GM12878 (cell line): ENCODE measurements at regions not wholly inside any gene's neighbourhood (a gene's known extent, or its start where the extent isn't known, plus 50 kb on each side); places are given as distances from the start of the nearest gene placed in this dataset.

Source experiments
- ATAC-seq: fragments of 200-7000 bp; cut with Tn5 transposase; 3 replicates; pipeline ENCODE4 v1.9.1; 2020; ENCODE audit warnings: mild to moderate bottlenecking, moderate library complexity
- BruUV-seq: library from RNA; stranded (reverse); fragments of 400-500 nt; replicated peaks from 2 replicates; lab custom pipeline; 2021; lab: Mats Ljungman, UMichigan
- CTCF ChIA-PET: fragments of 300-600 bp; sonication (Branson Sonifier 250); formaldehyde crosslinking; extraction: SDS; loops from one replicate; lab custom pipeline; 2021; ENCODE audit warnings: inconsistent platforms; lab: Yijun Ruan, JAX
- POLR2A ChIA-PET: fragments of 350-600 bp; formaldehyde crosslinking; extraction: SDS; loops from one replicate; lab custom pipeline; 2021; ENCODE audit warnings: inconsistent platforms; lab: Charles Lee
- RAD21 ChIA-PET: fragments of 300-600 bp; sonication (Branson Sonifier 250); formaldehyde crosslinking; loops from one replicate; lab custom pipeline; 2023; ENCODE audit warnings: antibody characterized with exemption; ENCODE audit not compliant: unreplicated experiment; lab: Charles Lee
- SMC1A ChIA-PET: fragments of 300-600 bp; sonication (Branson Sonifier 250); formaldehyde crosslinking; loops from one replicate; lab custom pipeline; 2023; ENCODE audit not compliant: unreplicated experiment, uncharacterized antibody; lab: Charles Lee
- DNase-seq: peaks from one replicate; pipeline ENCODE4 v3.0.0-alpha.2; 2011; ENCODE audit warnings: low read depth, low spot score
- FAIRE-seq: peaks from 3 replicates; lab custom pipeline; 2011; peaks lifted over from hg19 to GRCh38; lab: Jason Lieb, UNC
- H2AFZ ChIP-seq: 2 replicates; pipeline ENCODE4 v1.6.0; 2011; ENCODE audit warnings: low read depth, low read length, control low read depth; ENCODE audit not compliant: control insufficient read depth
- H3K27ac ChIP-seq: 2 replicates; pipeline ENCODE4 v1.5.1; 2011; ENCODE audit warnings: control low read depth; ENCODE audit not compliant: control insufficient read depth, insufficient read depth
- H3K27me3 ChIP-seq, 2 experiments: replicated peaks in 1 of 2; 2 replicates each; pipeline versions ENCODE4 v1.6.0 to v1.6.1; 2011; ENCODE audit warnings: low read length in 1 of 2; ENCODE audit not compliant: control insufficient read depth in 2 of 2, insufficient read depth in 2 of 2
- H3K36me3 ChIP-seq, 2 experiments: 2 replicates each; pipeline ENCODE4 v1.5.1; 2011; ENCODE audit warnings: low read length in 1 of 2; ENCODE audit not compliant: control insufficient read depth in 2 of 2, insufficient read depth in 2 of 2
- H3K4me1 ChIP-seq: 2 replicates; pipeline ENCODE4 v1.6.1; 2011; ENCODE audit warnings: mild to moderate bottlenecking, low read length, moderate library complexity, mixed read lengths; ENCODE audit not compliant: control insufficient read depth, insufficient read depth
- H3K4me2 ChIP-seq: 2 replicates; pipeline ENCODE4 v1.6.0; 2011; ENCODE audit warnings: control low read depth; ENCODE audit not compliant: control insufficient read depth, insufficient read depth
- H3K4me3 ChIP-seq: fragments of 200-600 bp; sonication (generic); 2 replicates; pipeline ENCODE4 v1.5.1; 2016
- H3K79me2 ChIP-seq: 2 replicates; pipeline ENCODE4 v1.6.0; 2011; ENCODE audit warnings: low read length; ENCODE audit not compliant: control insufficient read depth, insufficient read depth
- H3K9ac ChIP-seq: 2 replicates; pipeline ENCODE4 v1.8.0; 2011; ENCODE audit warnings: low read length, control low read depth, mixed read lengths; ENCODE audit not compliant: control insufficient read depth, insufficient read depth
- H3K9me3 ChIP-seq: replicated peaks from 3 replicates; pipeline ENCODE4 v1.5.1; 2011; ENCODE audit warnings: mild to moderate bottlenecking, low read length; ENCODE audit not compliant: control insufficient read depth, insufficient read depth
- H4K20me1 ChIP-seq: 2 replicates; pipeline ENCODE4 v1.6.0; 2011; ENCODE audit not compliant: control insufficient read depth, insufficient read depth
- ASH2L ChIP-seq: fragments of 300-600, 200-600 bp; sonication (generic); IDR thresholded peaks from 2 replicates; pipeline ENCODE4 v1.6.1; 2017; ENCODE audit warnings: low read depth, mild to moderate bottlenecking, borderline replicate concordance
- ATF7 ChIP-seq: fragments of 450-650 bp; IDR thresholded peaks from 2 replicates; pipeline ENCODE4 v1.6.1; 2016; ENCODE audit warnings: low read depth, mild to moderate bottlenecking
- BCL11A ChIP-seq: IDR thresholded peaks from 2 replicates; pipeline ENCODE4 v1.6.1; 2011; ENCODE audit warnings: low read depth, low read length
- BMI1 ChIP-seq: fragments of 450-650 bp; IDR thresholded peaks from 2 replicates; pipeline ENCODE4 v1.6.1; 2016; ENCODE audit warnings: mild to moderate bottlenecking, moderate library complexity, borderline replicate concordance
- DPF2 ChIP-seq: fragments of 450-650 bp; IDR thresholded peaks from 2 replicates; pipeline ENCODE4 v1.6.1; 2017; ENCODE audit warnings: mild to moderate bottlenecking
- EP300 ChIP-seq, 2 experiments: fragments of 150-350 bp in 1 of 2; IDR thresholded peaks; 2 replicates each; pipeline ENCODE4 v1.6.1; 2011 to 2012; ENCODE audit warnings: low read depth in 2 of 2, low read length in 2 of 2, borderline replicate concordance in 1 of 2, improper control_type of control experiment in 1 of 2, inconsistent platforms in 1 of 2; ENCODE audit not compliant: control insufficient read depth in 1 of 2
- HDGF ChIP-seq: fragments of 450-650 bp; IDR thresholded peaks from 2 replicates; pipeline ENCODE4 v1.6.1; 2016; ENCODE audit warnings: antibody characterized with exemption
- IKZF1 ChIP-seq: fragments of 450-650 bp; conservative IDR thresholded peaks from 2 replicates; pipeline ENCODE4 v1.6.1; 2017; ENCODE audit warnings: antibody characterized with exemption, mild to moderate bottlenecking
- MTA2 ChIP-seq: fragments of 450-650 bp; IDR thresholded peaks from 2 replicates; pipeline ENCODE4 v1.6.1; 2016; ENCODE audit warnings: low read depth, mild to moderate bottlenecking, moderate library complexity
- NFXL1 ChIP-seq: fragments of 450-650 bp; IDR thresholded peaks from 2 replicates; pipeline ENCODE4 v1.6.1; 2017; ENCODE audit warnings: antibody characterized with exemption, mild to moderate bottlenecking, borderline replicate concordance
- NR2F1 ChIP-seq: fragments of 450-650 bp; conservative IDR thresholded peaks from 2 replicates; pipeline ENCODE4 v1.6.1; 2017; ENCODE audit warnings: mild to moderate bottlenecking
- NRF1 ChIP-seq: conservative IDR thresholded peaks from 2 replicates; pipeline ENCODE4 v1.6.1; 2011; ENCODE audit warnings: mild to moderate bottlenecking, low read depth, low read length, improper control_type of control experiment
- RUNX3 ChIP-seq: IDR thresholded peaks from 2 replicates; pipeline ENCODE4 v1.6.1; 2012; ENCODE audit warnings: low read length, inconsistent platforms
- USF1 ChIP-seq: IDR thresholded peaks from 2 replicates; pipeline ENCODE4 v1.6.1; 2011; ENCODE audit warnings: borderline replicate concordance, low read depth, mild to moderate bottlenecking, moderate library complexity, mixed read lengths, low read length; ENCODE audit not compliant: insufficient read depth; ENCODE audit errors: extremely low read length
- ZBED1 ChIP-seq: IDR thresholded peaks from 2 replicates; pipeline ENCODE4 v1.6.1; 2016; ENCODE audit warnings: borderline replicate concordance
- ZBTB4 ChIP-seq: fragments of 450-650 bp; formaldehyde crosslinking; IDR thresholded peaks from 2 replicates; pipeline ENCODE4 v1.4.0; 2022; ENCODE audit warnings: mild to moderate bottlenecking, moderate library complexity
- ZNF384 ChIP-seq: IDR thresholded peaks from 2 replicates; pipeline ENCODE4 v1.6.1; 2012; ENCODE audit warnings: low read depth, mild to moderate bottlenecking, low read length, improper control_type of control experiment, borderline replicate concordance
- WGBS: methylation state at CpG from one replicate; pipeline ENCODE4 v1.1.6; 2016; ENCODE audit warnings: low lambda C conversion rate; ENCODE audit not compliant: insufficient replicate concordance, insufficient coverage; ENCODE audit errors: missing lambda C conversion rate; 5-methylcytosine and 5-hydroxymethylcytosine counted together
- in situ Hi-C: fragments of 300-500 bp; cut with MboI; formaldehyde crosslinking; loops from 9 replicates; pipeline ENCODE4 v1.14.3; 2018; ENCODE audit warnings: mixed read lengths
- intact Hi-C: fragments of 100-400 bp; cut with micrococcal nuclease; formaldehyde crosslinking; loops from one replicate; pipeline ENCODE4 v1.14.2; 2022; ENCODE audit not compliant: unreplicated experiment
- TF ChIP-seq, protein P1 (sequence below): IDR thresholded peaks from 2 replicates; pipeline ENCODE4 v1.6.1; 2011; ENCODE audit warnings: mild to moderate bottlenecking, low read depth, low read length, moderate library complexity; ENCODE audit not compliant: insufficient replicate concordance

DNA sequence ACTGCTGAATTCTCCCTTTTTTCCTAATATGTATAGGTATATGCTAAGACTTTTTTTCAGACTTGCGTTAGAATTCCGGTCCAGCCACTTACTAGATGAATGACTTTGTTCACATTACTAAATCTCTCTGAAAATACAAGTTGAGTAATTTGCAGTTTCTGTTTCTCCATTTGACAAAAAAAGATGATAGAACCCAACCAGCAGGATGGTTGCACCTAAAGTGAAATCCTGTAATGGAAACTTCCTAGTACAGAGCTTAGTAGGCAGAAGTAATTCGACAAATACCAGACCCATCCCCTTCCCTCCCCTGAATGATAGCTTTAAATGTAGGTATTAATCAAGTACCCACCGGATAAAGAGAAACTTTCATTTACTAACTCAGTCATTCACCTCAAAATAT is 113.6 kb upstream of the RAP1B start (continued):
- no peak for TF ChIP-seq ASH2L

GRCh38 chr12:68497702-68498101 is 113.0 kb upstream of the RAP1B start:
- no peak overlapping the region for H3K4me3 ChIP-seq
- POLR2A ChIA-PET = interaction anchor here (0.5 to 1.6 kb wide), 3 partner anchors 15 to 128 kb away, joined by 3 to 9 read pairs (median 5); no protein-coding TSS in a partner anchor
- H3K4me1 ChIP-seq = peaks cover 27% of the 10 kb centered on the region
- 1% methylated on average over 3 of the region's 3 CpGs for WGBS
- H3K27ac ChIP-seq = no peak overlapping the region
- no peaks in the 10 kb centered on the region for H3K79me2 ChIP-seq
- SMC1A ChIA-PET = interaction anchor here (0.6 to 6.0 kb wide), 29 partner anchors 8 to 163 kb away, joined by 3 to 84 read pairs (median 4); no protein-coding TSS in a partner anchor
- FAIRE-seq = peak; percentile 77
- CTCF ChIA-PET = interaction anchor here (0.9 to 2.5 kb wide), 4 partner anchors 16 to 267 kb away, joined by 3 to 11 read pairs (median 3); no protein-coding TSS in a partner anchor
- DNase-seq = peak; percentile 50
- RAD21 ChIA-PET = interaction anchor here (0.7 to 4.7 kb wide), 15 partner anchors 10 to 124 kb away, joined by 3 to 39 read pairs (median 4); no protein-coding TSS in a partner anchor
- H3K27me3 ChIP-seq = no peaks in the 10 kb centered on the region
- in situ Hi-C loops = no loop called here
- no peak overlapping the region for H3K9ac ChIP-seq
- no peaks in the 10 kb centered on the region for H4K20me1 ChIP-seq
- TF ChIP-seq MTA2 = peak; percentile 81
- TF ChIP-seq NFXL1 = no peak
- peak; percentile 45 for TF ChIP-seq IKZF1
- 0 out of 2 replicates have a peak, but pooled peaks have one; percentile 25 for TF ChIP-seq ZBED1
- TF ChIP-seq NR2F1 = peak; percentile 56; the same call in 1 of the 2 replicates
- peak; percentile 40; the same call in 1 of the 2 replicates for TF ChIP-seq DPF2
- TF ChIP-seq USF1 = no peak
- TF ChIP-seq BCL11A = peak; percentile 36; the same call in 1 of the 2 replicates
- TF ChIP-seq ZBTB4 (CRISPR knock-in tag) = no peak
- no peak for TF ChIP-seq NRF1
- TF ChIP-seq BMI1 = no peak
- TF ChIP-seq EP300 (IDR thresholded peaks at IDR 0.05; ENCODE audit: borderline replicate concordance in 1 of 2, control insufficient read depth in 1 of 2, low read depth in 2 of 2, low read length in 2 of 2) = no peak
- TF ChIP-seq, protein P1, sequence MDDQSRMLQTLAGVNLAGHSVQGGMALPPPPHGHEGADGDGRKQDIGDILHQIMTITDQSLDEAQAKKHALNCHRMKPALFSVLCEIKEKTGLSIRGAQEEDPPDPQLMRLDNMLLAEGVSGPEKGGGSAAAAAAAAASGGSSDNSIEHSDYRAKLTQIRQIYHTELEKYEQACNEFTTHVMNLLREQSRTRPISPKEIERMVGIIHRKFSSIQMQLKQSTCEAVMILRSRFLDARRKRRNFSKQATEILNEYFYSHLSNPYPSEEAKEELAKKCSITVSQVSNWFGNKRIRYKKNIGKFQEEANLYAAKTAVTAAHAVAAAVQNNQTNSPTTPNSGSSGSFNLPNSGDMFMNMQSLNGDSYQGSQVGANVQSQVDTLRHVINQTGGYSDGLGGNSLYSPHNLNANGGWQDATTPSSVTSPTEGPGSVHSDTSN = peak; percentile 53
- TF ChIP-seq HDGF = no peak
- TF ChIP-seq RUNX3 = peak; percentile 69
- TF ChIP-seq ATF7 = peak; percentile 41; the same call in 1 of the 2 replicates
- TF ChIP-seq ZNF384 = no peak
- H3K4me2 ChIP-seq = peak overlapping the region; percentile 27; the same call in 1 of the 2 replicates
- ATAC-seq = peak; percentile 82
- no peaks in the 10 kb centered on the region for H3K36me3 ChIP-seq
- intact Hi-C loops = loop anchor here (5.0 kb wide), 1 partner anchor 95 kb away; no protein-coding TSS in a partner anchor
- no peaks in the 10 kb centered on the region for H3K9me3 ChIP-seq
- peak overlapping the region; percentile 64 for H2AFZ ChIP-seq
- no TSS peak for BruUV-seq
